Sigmoid colon (tissue), 6 donors: ENCODE measurements at regions not wholly inside any gene's neighbourhood (a gene's known extent, or its start where the extent isn't known, plus 50 kb on each side); places are given as distances from the start of the nearest gene placed in this dataset.

Source experiments
- DNase-seq: peaks from one replicate; pipeline ENCODE4 v3.0.0-alpha.2; 2019
- H3K27ac ChIP-seq, 4 donors: fragments of 200-600 bp; sonication (generic); one replicate each; pipeline ENCODE4 v1.5.1; 2016 to 2019; ENCODE audit warnings: mild to moderate bottlenecking in 1 of 4
- H3K27me3 ChIP-seq, 3 donors: fragments of 200-600 bp; sonication (generic); one replicate each; pipeline ENCODE4 v1.5.1; 2019; ENCODE audit warnings: mild to moderate bottlenecking in 1 of 3
- H3K36me3 ChIP-seq, 4 donors: fragments of 200-600 bp; sonication (generic); one replicate each; pipeline ENCODE4 v1.5.1; 2016 to 2019
- H3K4me1 ChIP-seq, 4 donors: fragments of 200-600 bp; sonication (generic); one replicate each; pipeline ENCODE4 v1.5.1; 2017 to 2019
- H3K4me3 ChIP-seq, 4 donors: fragments of 200-600 bp; sonication (generic); one replicate each; pipeline ENCODE4 v1.5.1; 2017 to 2019; ENCODE audit warnings: mild to moderate bottlenecking in 2 of 4, moderate library complexity in 1 of 4
- H3K9me3 ChIP-seq, 4 donors: fragments of 200-600 bp in 3 of 4; sonication (generic) in 3 of 4; one replicate each; pipeline versions ENCODE4 v1.5.1 to v1.6.1; 2013 to 2019
- CTCF ChIP-seq, 4 experiments: fragments of 450-650 bp in 3 of 4; fragments of 200-600 bp in 1 of 4; IDR thresholded peaks; one replicate each; pipeline ENCODE4 v1.5.1; 2016 to 2019; ENCODE audit warnings: antibody characterized with exemption in 4 of 4, mild to moderate bottlenecking in 3 of 4, moderate library complexity in 2 of 4
- EP300 ChIP-seq, 4 donors: sonication (generic); formaldehyde crosslinking; IDR thresholded peaks; one replicate each; pipeline ENCODE4 v1.6.1; 2017; ENCODE audit warnings: antibody characterized with exemption in 4 of 4
- POLR2A ChIP-seq, 2 donors: fragments of 450-650 bp; IDR thresholded peaks; one replicate each; pipeline ENCODE4 v1.6.1; 2016; ENCODE audit warnings: antibody characterized with exemption in 2 of 2, mild to moderate bottlenecking in 2 of 2, moderate library complexity in 2 of 2
- POLR2AphosphoS5 ChIP-seq, 4 donors: sonication (generic); formaldehyde crosslinking; IDR thresholded peaks; one replicate each; pipeline ENCODE4 v1.6.1; 2017; ENCODE audit warnings: antibody characterized with exemption in 4 of 4
- WGBS, 2 donors: extraction: QIAGEN DNeasy Blood & Tissue Kit; methylation state at CpG; one replicate each; pipeline ENCODE4 v1.1.7; 2013; 5-methylcytosine and 5-hydroxymethylcytosine counted together
- intact Hi-C: fragments of 100-400 bp; cut with DNase I; formaldehyde crosslinking; loops from one replicate; pipeline ENCODE4 v1.15.1; 2023
- donor health status: healthy with polysubstance abuse.
- donor health status: healthy.

GRCh38 chr15:56835718-56836171 lies 82.7 kb upstream of the TCF12 start:
- H3K4me1 ChIP-seq: peaks cover 0 to 28% (median 22%) of the 10 kb centered on the region in 4 donors
- WGBS, 2 donors: 83 to 87% methylated on average over 2 of the region's 2 CpGs
- no peaks in the 10 kb centered on the region for H3K9me3 ChIP-seq
- H3K4me3 ChIP-seq: no peak overlapping the region
- no peaks in the 10 kb centered on the region for H3K27me3 ChIP-seq
- no peaks in the 10 kb centered on the region for H3K36me3 ChIP-seq
- H3K27ac ChIP-seq: peak overlapping the region in 1 of 4 donors; percentile 14
- DNase-seq: no peak
- intact Hi-C loops: no loop called here
- TF ChIP-seq POLR2A (IDR thresholded peaks at IDR 0.05) (no peak), CTCF (IDR thresholded peaks at IDR 0.05) (no peak), POLR2AphosphoS5 (IDR thresholded peaks at IDR 0.05) (no peak)

- H3K27me3 ChIP-seq: no peaks in the 10 kb centered on the region
- H3K4me3 ChIP-seq: no peak overlapping the region
- peaks cover 0 to 28% (median 22%) of the 10 kb centered on the region in 4 donors for H3K4me1 ChIP-seq
- no peaks in the 10 kb centered on the region for H3K36me3 ChIP-seq
- peak; percentile 93 for DNase-seq
- peak overlapping the region; percentile 65 to 81 (median 71) for H3K27ac ChIP-seq
- TF ChIP-seq EP300 (IDR thresholded peaks at IDR 0.05) (no peak), POLR2AphosphoS5 (IDR thresholded peaks at IDR 0.05) (peak; percentile 48 to 82 (median 65))
- intact Hi-C loops: loop anchor here (2.0 kb wide), 2 partner anchors 55 to 99 kb away; partner anchors contain the start of gene ZNF280D
- no peaks in the 10 kb centered on the region for H3K9me3 ChIP-seq
- WGBS, 2 donors: 11 to 60% methylated on average over 5 of the region's 5 CpGs
Observed at GRCh38 chr15:56832125-56832524, 86.3 kb upstream of the TCF12 start.

GRCh38 chr15:56831467-56832005 lies 86.9 kb upstream of the TCF12 start:
- H3K27ac ChIP-seq: peak overlapping the region; percentile 65 to 81 (median 71)
- H3K4me1 ChIP-seq: peaks cover 0 to 28% (median 22%) of the 10 kb centered on the region in 4 donors
- H3K36me3 ChIP-seq: no peaks in the 10 kb centered on the region
- intact Hi-C loops: loop anchor here (2.0 kb wide), 2 partner anchors 55 to 99 kb away; partner anchors contain the start of gene ZNF280D
- H3K9me3 ChIP-seq: no peaks in the 10 kb centered on the region
- TF ChIP-seq EP300 (IDR thresholded peaks at IDR 0.05) (no peak), POLR2AphosphoS5 (IDR thresholded peaks at IDR 0.05) (no peak), POLR2A (IDR thresholded peaks at IDR 0.05) (no peak), CTCF (IDR thresholded peaks at IDR 0.05) (no peak)
- no peak overlapping the region for H3K4me3 ChIP-seq
- no peak for DNase-seq
- 81 to 90% methylated on average over 3 of the region's 3 CpGs for WGBS, 2 donors
- H3K27me3 ChIP-seq: no peaks in the 10 kb centered on the region

GRCh38 chr15:56824175-56824574 lies 90.9 kb upstream of the ZNF280D start:
- Histone ChIP-seq H3K27me3 (no peaks in the 10 kb centered on the region), H3K9me3 (no peaks in the 10 kb centered on the region), H3K4me3 (no peak overlapping the region), H3K4me1 (peaks cover 0 to 4% (median 0%) of the 10 kb centered on the region in 4 donors), H3K27ac (no peak overlapping the region), H3K36me3 (no peaks in the 10 kb centered on the region)
- intact Hi-C loops: loop anchor here (5.0 to 10.0 kb wide), 3 partner anchors 321 to 481 kb away; no protein-coding TSS in a partner anchor
- WGBS, 2 donors: 88 to 94% methylated on average over 2 of the region's 2 CpGs
- TF ChIP-seq POLR2A (IDR thresholded peaks at IDR 0.05) (no peak), CTCF (IDR thresholded peaks at IDR 0.05) (no peak), POLR2AphosphoS5 (IDR thresholded peaks at IDR 0.05) (no peak), EP300 (IDR thresholded peaks at IDR 0.05) (no peak)
- DNase-seq: no peak

- H3K36me3 ChIP-seq: no peaks in the 10 kb centered on the region
- H3K27ac ChIP-seq: no peak overlapping the region
- 19 to 53% methylated on average over 3 of the region's 3 CpGs for WGBS, 2 donors
- H3K27me3 ChIP-seq: no peaks in the 10 kb centered on the region
- intact Hi-C loops: loop anchor here (1.0 to 10.0 kb wide), 4 partner anchors 47 to 483 kb away; no protein-coding TSS in a partner anchor
- no peak overlapping the region for H3K4me3 ChIP-seq
- TF ChIP-seq EP300 (IDR thresholded peaks at IDR 0.05) (no peak), CTCF (IDR thresholded peaks at IDR 0.05) (peak; percentile 42 to 70 (median 56)), POLR2A (IDR thresholded peaks at IDR 0.05) (no peak), POLR2AphosphoS5 (IDR thresholded peaks at IDR 0.05) (no peak)
- H3K4me1 ChIP-seq: peaks cover 0 to 9% (median 2%) of the 10 kb centered on the region in 4 donors
- no peaks in the 10 kb centered on the region for H3K9me3 ChIP-seq
- DNase-seq: peak; percentile 74
Observed at GRCh38 chr15:56821721-56822425, 88.6 kb upstream of the ZNF280D start.
